Heart left ventricle (tissue), 16 donors: ENCODE measurements at regions not wholly inside any gene's neighbourhood (a gene's known extent, or its start where the extent isn't known, plus 50 kb on each side); places are given as distances from the start of the nearest gene placed in this dataset.
A peak's percentile ranks its signal among the peaks of the same experiment; 100 is the strongest.
"Not testable (repeated sequence)": the region's sequence is repeated elsewhere in the genome, so short reads cannot be mapped to it uniquely, and the experiment has no call there.

Source experiments
- ATAC-seq, 4 donors: fragments of 200-7000 bp; cut with Tn5 transposase; one replicate each; pipeline ENCODE4 v1.9.1; 2020 to 2022; ENCODE audit warnings: moderate library complexity in 4 of 4, mild to moderate bottlenecking in 3 of 4, moderate number of reproducible peaks in 1 of 4
- DNase-seq, 5 donors: peaks; one replicate each; pipeline ENCODE4 v3.0.0-alpha.2; 2020
- H3K27ac ChIP-seq, 12 donors: fragments of 200-600 bp; sonication (generic) in 4 of 12; one replicate each; pipeline versions ENCODE4 v1.5.0 to v1.8.0; 2016 to 2022; ENCODE audit warnings: mild to moderate bottlenecking in 2 of 12
- H3K27me3 ChIP-seq, 9 donors: fragments of 200-600 bp; sonication (generic) in 2 of 9; one replicate each; pipeline versions ENCODE4 v1.5.1 to v1.8.0; 2016 to 2022; ENCODE audit warnings: mild to moderate bottlenecking in 3 of 9
- H3K36me3 ChIP-seq, 9 donors: fragments of 200-600 bp; sonication (generic) in 2 of 9; one replicate each; pipeline versions ENCODE4 v1.5.0 to v1.8.0; 2018 to 2022; ENCODE audit warnings: mild to moderate bottlenecking in 2 of 9
- H3K4me1 ChIP-seq, 12 donors: fragments of 200-600 bp; sonication (generic) in 4 of 12; one replicate each; pipeline versions ENCODE4 v1.5.0 to v1.8.0; 2016 to 2022; ENCODE audit warnings: mild to moderate bottlenecking in 3 of 12
- H3K4me3 ChIP-seq, 12 donors: fragments of 200-600 bp; sonication (generic) in 4 of 12; one replicate each; pipeline versions ENCODE4 v1.5.0 to v1.8.0; 2017 to 2022; ENCODE audit warnings: mild to moderate bottlenecking in 9 of 12, moderate library complexity in 4 of 12
- H3K9me3 ChIP-seq, 12 donors: fragments of 200-600 bp; sonication (generic) in 4 of 12; one replicate each; pipeline versions ENCODE4 v1.5.0 to v1.8.0; 2016 to 2022; ENCODE audit warnings: mild to moderate bottlenecking in 1 of 12
- CTCF ChIP-seq, 12 donors: fragments of 200-600 bp; sonication (generic) in 4 of 12; IDR thresholded peaks; one replicate each; pipeline versions ENCODE4 v1.5.0 to v1.8.0; 2018 to 2022; ENCODE audit warnings: antibody characterized with exemption in 12 of 12, mild to moderate bottlenecking in 5 of 12
- POLR2A ChIP-seq, 2 donors: fragments of 450-650 bp; IDR thresholded peaks; one replicate each; pipeline ENCODE4 v1.6.1; 2017; ENCODE audit warnings: antibody characterized with exemption in 2 of 2, mild to moderate bottlenecking in 2 of 2, moderate library complexity in 2 of 2
- WGBS, 4 donors: extraction: QIAGEN DNeasy Blood & Tissue Kit in 2 of 4; methylation state at CpG; one replicate each; pipeline versions ENCODE4 v1.1.5 to v1.1.7; 2013 to 2018; 5-methylcytosine and 5-hydroxymethylcytosine counted together
- intact Hi-C, 10 donors: fragments of 100-400 bp; cut with DNase I; formaldehyde crosslinking; loops; one replicate each; pipeline versions ENCODE4 v1.11.1 to v1.14.2; 2022
- donor health status: ischemic (EF 13 %, LVEDD 7.1; RV severe dilation, severe dysfunction).
- donor health status: healthy with polysubstance abuse.
- donor health status: DM: no; HTN: yes; CAD: no.
- donor health status: DM: no; HTN: no; CAD: no.
- donor health status: ischemic (EF 25% LVEDD 6.9; RV normal size, moderate dysfunction).
- donor health status: ischemic (EF 25% LVEDD 5.7; RV mildly dilated, moderate dysfunction).
- donor health status: healthy.
- donor health status: DM: yes; HTN: yes; CAD: no.
- donor health status: ischemic (EF 35%, LVEDD 5.7; RV mildly dilated, moderate dysfunction).
- donor health status: nonischemic (EF 11% LVEDD 7.7; RV severe dilation, severe dysfunction).
- donor health status: DM: yes; HTN: yes; CAD: no.
- donor health status: PGD.
- donor health status: ischemic (EF 29% LVEDD 5.4; RV normal size, mild dysfunction).
- donor health status: nonischemic (EF 23%, LVEDD 6.1; RV moderate dilation, normal function).

- WGBS, 4 donors, result 67 to 78% (median 73%) methylated on average over 10 of the region's 10 CpGs
- intact Hi-C loops, result no loop called here
- DNase-seq (no peak), ATAC-seq (no peak)
- Histone ChIP-seq H3K9me3 (no peaks in the 10 kb centered on the region), H3K27ac (no peak overlapping the region), H3K36me3 (no peaks in the 10 kb centered on the region), H3K4me1 (peaks cover 0 to 34% (median 9%) of the 10 kb centered on the region in 12 donors), H3K4me3 (no peak overlapping the region), H3K27me3 (no peaks in the 10 kb centered on the region)
- no peak for TF ChIP-seq CTCF (IDR thresholded peaks at IDR 0.05)
- no peak for TF ChIP-seq POLR2A (IDR thresholded peaks at IDR 0.05)
Measured at GRCh38 chr5:34555699-34556508, 100.2 kb upstream of the RAI14 start.

- WGBS, 4 donors, result 73 to 80% (median 77%) methylated on average over 2 of the region's 2 CpGs
Measured at GRCh38 chr5:34556509-34556782, 99.7 kb upstream of the RAI14 start.

GRCh38 chr5:34561581-34561980 lies 94.5 kb upstream of the RAI14 start:
- H3K27me3 ChIP-seq, H3K27ac ChIP-seq, H3K4me3 ChIP-seq, DNase-seq, H3K9me3 ChIP-seq, H3K36me3 ChIP-seq, intact Hi-C loops, ATAC-seq: not testable (repeated sequence)
- 96 to 100% (median 98%) methylated on average over 2 of the region's 2 CpGs for WGBS, 4 donors
- H3K4me1 ChIP-seq, result peaks cover 0 to 22% (median 9%) of the 10 kb centered on the region in 12 donors

More at GRCh38 chr5:34556509-34556782, 99.7 kb upstream of the RAI14 start:
- Histone ChIP-seq H3K36me3 (no peaks in the 10 kb centered on the region), H3K4me1 (peaks cover 0 to 34% (median 9%) of the 10 kb centered on the region in 12 donors), H3K27me3 (no peaks in the 10 kb centered on the region), H3K4me3 (no peak overlapping the region), H3K9me3 (no peaks in the 10 kb centered on the region), H3K27ac (no peak overlapping the region)
- intact Hi-C loops, result no loop called here
- TF ChIP-seq POLR2A (IDR thresholded peaks at IDR 0.05), result no peak
- TF ChIP-seq CTCF (IDR thresholded peaks at IDR 0.05), result no peak
- no peak for DNase-seq
- no peak for ATAC-seq

GRCh38 chr5:34562791-34563190 lies 93.3 kb upstream of the RAI14 start:
- DNase-seq (no peak), ATAC-seq (no peak)
- Histone ChIP-seq H3K27ac (no peak overlapping the region), H3K36me3 (no peaks in the 10 kb centered on the region), H3K9me3 (no peaks in the 10 kb centered on the region), H3K4me3 (no peak overlapping the region), H3K27me3 (no peaks in the 10 kb centered on the region), H3K4me1 (peaks cover 0 to 22% (median 9%) of the 10 kb centered on the region in 12 donors)
- WGBS, 4 donors, result 79 to 92% (median 86%) methylated on average over 4 of the region's 4 CpGs
- intact Hi-C loops, result no loop called here
- TF ChIP-seq CTCF (IDR thresholded peaks at IDR 0.05) (no peak), POLR2A (IDR thresholded peaks at IDR 0.05) (no peak)

GRCh38 chr5:34563269-34563668 lies 92.9 kb upstream of the RAI14 start:
- no peak overlapping the region for H3K4me3 ChIP-seq
- DNase-seq, result no peak
- no peaks in the 10 kb centered on the region for H3K36me3 ChIP-seq
- intact Hi-C loops, result no loop called here
- H3K27ac ChIP-seq, result peak overlapping the region in 2 of 12 donors; percentile 25 to 59
- ATAC-seq, result no peak
- TF ChIP-seq CTCF (IDR thresholded peaks at IDR 0.05), result no peak
- TF ChIP-seq POLR2A (IDR thresholded peaks at IDR 0.05), result no peak
- no peaks in the 10 kb centered on the region for H3K9me3 ChIP-seq
- peaks cover 0 to 22% (median 9%) of the 10 kb centered on the region in 12 donors for H3K4me1 ChIP-seq
- no peaks in the 10 kb centered on the region for H3K27me3 ChIP-seq
- WGBS, 4 donors, result 97 to 99% (median 98%) methylated on average over 6 of the region's 6 CpGs
